SKM-1 (cell line): ENCODE measurements at regions not wholly inside any gene's neighbourhood (a gene's known extent, or its start where the extent isn't known, plus 50 kb on each side); places are given as distances from the start of the nearest gene placed in this dataset.
"Not testable (repeated sequence)": the region's sequence is repeated elsewhere in the genome, so short reads cannot be mapped to it uniquely, and the experiment has no call there.

ENCODE experiments used
- DNase-seq: peaks from one replicate; lab custom pipeline; 2025; ENCODE audit not compliant: unreplicated experiment; lab: John Stamatoyannopoulos, UW

- DNase-seq: no peak
These were observed 83.7 kb upstream of the ZNF469 start for GRCh38 chr16:88298833-88299745.

- DNase-seq: no peak
These were observed 82.9 kb upstream of the ZNF469 start for GRCh38 chr16:88299751-88300462.

- no peak for DNase-seq
These were observed 82.3 kb upstream of the ZNF469 start for GRCh38 chr16:88300463-88300835.

- no peak for DNase-seq
These were observed 81.3 kb upstream of the ZNF469 start for GRCh38 chr16:88301431-88301830.

- DNase-seq: no peak
These were observed 80.9 kb upstream of the ZNF469 start for GRCh38 chr16:88301886-88302285.

GRCh38 chr16:88302666-88303065 is 80.1 kb upstream of the ZNF469 start:
- no peak for DNase-seq

GRCh38 chr16:88303405-88303804 is 79.4 kb upstream of the ZNF469 start:
- no peak for DNase-seq

GRCh38 chr16:88303890-88304819 is 78.6 kb upstream of the ZNF469 start:
- no peak for DNase-seq

- no peak for DNase-seq
These were observed 77.6 kb upstream of the ZNF469 start for GRCh38 chr16:88305176-88305575.

- DNase-seq: no peak
These were observed 76.3 kb upstream of the ZNF469 start for GRCh38 chr16:88306411-88306810.

- no peak for DNase-seq
These were observed 75.8 kb upstream of the ZNF469 start for GRCh38 chr16:88306860-88307545.

- no peak for DNase-seq
These were observed 74.2 kb upstream of the ZNF469 start for GRCh38 chr16:88308441-88309173.

GRCh38 chr16:88309174-88309907 is 73.4 kb upstream of the ZNF469 start:
- DNase-seq: no peak

- DNase-seq: no peak
These were observed 72.9 kb upstream of the ZNF469 start for GRCh38 chr16:88309908-88310265.

GRCh38 chr16:88310796-88311605 is 71.8 kb upstream of the ZNF469 start:
- DNase-seq: no peak

GRCh38 chr16:88311860-88312259 is 70.9 kb upstream of the ZNF469 start:
- DNase-seq: not testable (repeated sequence)

GRCh38 chr16:88312732-88313131 is 70.0 kb upstream of the ZNF469 start:
- DNase-seq: no peak

- DNase-seq: no peak
These were observed 67.7 kb upstream of the ZNF469 start for GRCh38 chr16:88314991-88315542.
